Right lobe of liver (tissue), 4 donors: ENCODE measurements at regions not wholly inside any gene's neighbourhood (a gene's known extent, or its start where the extent isn't known, plus 50 kb on each side); places are given as distances from the start of the nearest gene placed in this dataset.

Experiments used
- POLR2A ChIP-seq: fragments of 450-650 bp; IDR thresholded peaks from one replicate; pipeline ENCODE4 v1.6.1; 2017; ENCODE audit warnings: antibody characterized with exemption, mild to moderate bottlenecking
- TF ChIP-seq, protein P1 (sequence below), 4 donors: fragments of 200-600 bp in 3 of 4; fragments of 450-650 bp in 1 of 4; IDR thresholded peaks; one replicate each; pipeline versions ENCODE4 v1.5.1 to v1.8.0; 2016 to 2022; ENCODE audit warnings: antibody characterized with exemption in 4 of 4, mild to moderate bottlenecking in 2 of 4
- donor health status: DM: no; HTN: no; CAD: no.
- donor health status: DM: no; HTN: no; CAD: no.
- donor health status: DM: no; HTN: yes; CAD: no.

DNA sequence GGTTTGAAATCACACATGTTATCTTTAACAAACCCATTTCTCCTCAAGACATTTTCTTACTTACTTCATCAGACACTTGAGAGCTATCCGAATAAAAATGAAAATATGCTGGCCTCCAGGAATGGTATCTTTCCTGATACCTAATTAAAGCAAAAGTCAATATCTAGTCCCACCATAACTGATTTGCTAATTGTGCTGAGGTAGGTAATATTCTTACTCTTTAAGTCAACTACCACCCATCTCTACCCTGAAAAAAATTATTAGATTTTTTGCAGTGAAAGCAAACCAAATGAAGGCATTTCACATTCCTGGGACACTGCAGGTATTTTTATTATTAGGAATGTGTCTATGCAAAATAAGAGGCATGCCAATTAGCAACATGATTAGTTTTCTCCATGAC, 175.8 kb downstream of the QDPR start:
- TF ChIP-seq, protein P1, sequence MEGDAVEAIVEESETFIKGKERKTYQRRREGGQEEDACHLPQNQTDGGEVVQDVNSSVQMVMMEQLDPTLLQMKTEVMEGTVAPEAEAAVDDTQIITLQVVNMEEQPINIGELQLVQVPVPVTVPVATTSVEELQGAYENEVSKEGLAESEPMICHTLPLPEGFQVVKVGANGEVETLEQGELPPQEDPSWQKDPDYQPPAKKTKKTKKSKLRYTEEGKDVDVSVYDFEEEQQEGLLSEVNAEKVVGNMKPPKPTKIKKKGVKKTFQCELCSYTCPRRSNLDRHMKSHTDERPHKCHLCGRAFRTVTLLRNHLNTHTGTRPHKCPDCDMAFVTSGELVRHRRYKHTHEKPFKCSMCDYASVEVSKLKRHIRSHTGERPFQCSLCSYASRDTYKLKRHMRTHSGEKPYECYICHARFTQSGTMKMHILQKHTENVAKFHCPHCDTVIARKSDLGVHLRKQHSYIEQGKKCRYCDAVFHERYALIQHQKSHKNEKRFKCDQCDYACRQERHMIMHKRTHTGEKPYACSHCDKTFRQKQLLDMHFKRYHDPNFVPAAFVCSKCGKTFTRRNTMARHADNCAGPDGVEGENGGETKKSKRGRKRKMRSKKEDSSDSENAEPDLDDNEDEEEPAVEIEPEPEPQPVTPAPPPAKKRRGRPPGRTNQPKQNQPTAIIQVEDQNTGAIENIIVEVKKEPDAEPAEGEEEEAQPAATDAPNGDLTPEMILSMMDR (IDR thresholded peaks at IDR 0.05), result no peak
- TF ChIP-seq POLR2A, result no peak
